GM18499 (cell line): ENCODE measurements at regions not wholly inside any gene's neighbourhood (a gene's known extent, or its start where the extent isn't known, plus 50 kb on each side); places are given as distances from the start of the nearest gene placed in this dataset.
"Not testable (repeated sequence)": the region's sequence is repeated elsewhere in the genome, so short reads cannot be mapped to it uniquely, and the experiment has no call there.

Experiments
- ATAC-seq: cut with Tn5 transposase; IDR thresholded peaks from one replicate; pipeline ENCODE4 v1.9.1; 2021; ENCODE audit warnings: moderate number of reproducible peaks; ENCODE audit not compliant: insufficient read depth, unreplicated experiment

GRCh38 chr2:223176970-223177369, 125.0 kb downstream of the KCNE4 start:
- ATAC-seq = no peak

GRCh38 chr2:223180463-223180862, 128.5 kb downstream of the KCNE4 start:
- ATAC-seq = no peak

GRCh38 chr2:223181561-223181960, 129.6 kb downstream of the KCNE4 start:
- ATAC-seq = no peak

- ATAC-seq = no peak
Measured at GRCh38 chr2:223182356-223182755, 130.4 kb downstream of the KCNE4 start.

GRCh38 chr2:223185638-223186037, 133.6 kb downstream of the KCNE4 start:
- ATAC-seq = no peak

GRCh38 chr2:223187256-223187655, 135.3 kb downstream of the KCNE4 start:
- no peak for ATAC-seq

- ATAC-seq = not testable (repeated sequence)
Measured at GRCh38 chr2:223190561-223191206, 138.7 kb downstream of the KCNE4 start.

GRCh38 chr2:223196331-223196730, 144.3 kb downstream of the KCNE4 start:
- ATAC-seq = no peak

GRCh38 chr2:223197046-223197445, 145.1 kb downstream of the KCNE4 start:
- ATAC-seq = no peak

- no peak for ATAC-seq
Measured at GRCh38 chr2:223199531-223200515, 147.8 kb downstream of the KCNE4 start.

- no peak for ATAC-seq
Measured at GRCh38 chr2:223203971-223204929, 152.3 kb downstream of the KCNE4 start.

GRCh38 chr2:223210489-223210888, 158.5 kb downstream of the KCNE4 start:
- no peak for ATAC-seq

GRCh38 chr2:223214394-223215253, 162.6 kb downstream of the KCNE4 start:
- no peak for ATAC-seq

GRCh38 chr2:223215254-223215516, 163.2 kb downstream of the KCNE4 start:
- ATAC-seq = no peak

- ATAC-seq = no peak
Measured at GRCh38 chr2:223217373-223217772, 165.4 kb downstream of the KCNE4 start.

- ATAC-seq = no peak
Measured at GRCh38 chr2:223218587-223219178, 166.7 kb downstream of the KCNE4 start.

GRCh38 chr2:223219872-223220657, 168.1 kb downstream of the KCNE4 start:
- no peak for ATAC-seq

- no peak for ATAC-seq
Measured at GRCh38 chr2:223220658-223220925, 168.6 kb downstream of the KCNE4 start.
